ENCODE measurements at regions not wholly inside any gene's neighbourhood (a gene's known extent, or its start where the extent isn't known, plus 50 kb on each side); places are given as distances from the start of the nearest gene placed in this dataset.

DNA sequence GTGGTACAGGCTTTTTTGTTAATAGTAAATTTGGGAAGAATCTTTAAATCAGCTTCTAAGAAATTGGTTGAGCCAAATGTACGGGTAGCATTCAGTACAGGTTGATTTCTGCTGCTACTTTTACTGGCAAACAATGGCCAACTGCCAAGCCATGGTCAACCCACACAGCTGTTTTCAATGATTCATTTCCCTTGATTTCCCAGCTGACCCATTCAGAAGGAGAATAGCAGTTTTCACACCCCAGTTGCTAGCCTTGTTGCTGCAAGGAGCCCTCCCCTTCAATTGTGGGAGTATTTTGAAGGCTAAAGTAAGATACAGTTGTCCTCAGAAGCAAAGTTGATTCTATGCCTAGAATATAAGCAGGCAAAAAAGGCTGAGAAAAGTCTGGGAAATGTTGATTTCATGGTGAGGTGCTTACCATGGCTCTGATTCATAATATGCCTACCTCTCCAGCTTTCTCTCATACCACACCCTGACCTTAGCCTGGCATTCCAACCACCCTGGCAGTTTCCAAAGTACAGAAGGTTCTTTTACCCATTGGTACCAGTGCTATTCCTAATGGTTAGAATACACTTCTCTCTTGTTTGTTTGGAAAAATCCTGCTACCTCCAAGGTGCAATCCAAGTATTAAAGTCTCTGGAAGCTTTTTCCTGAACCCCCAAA, 320.3 kb upstream of the TGFBR2 start:
- ChIA-PET POLR2A (ENCODE audit: partially characterized antibody) (no interaction called here), CTCF (ENCODE audit: partially characterized antibody) (interaction anchor here (0.6 to 1.1 kb wide), 2 partner anchors 87 to 492 kb away, joined by 3 to 5 read pairs; no protein-coding TSS in a partner anchor)
- no peaks in the 10 kb centered on the region for H4K20me1 ChIP-seq (replicated peaks in 1 of 2; ENCODE audit: control insufficient read depth in 1 of 2, insufficient read depth in 2 of 2, low read length in 2 of 2)
- H2BK5ac ChIP-seq (ENCODE audit: low read depth, low read length) = no peak overlapping the region
- 84% methylated on average over 1 of the region's 1 CpG; no CpG with 5 or more reads in 1 of the 2 experiments for WGBS, 2 experiments (ENCODE audit: extremely low coverage in 1 of 2, insufficient coverage in 1 of 2, insufficient read length in 1 of 2, insufficient replicate concordance in 2 of 2, low coverage in 1 of 2, low lambda C conversion rate in 2 of 2, missing lambda C conversion rate in 1 of 2)
- H3K4me2 ChIP-seq (ENCODE audit: insufficient read depth in 1 of 2, low read depth in 2 of 2, low read length in 2 of 2) = no peak overlapping the region
- FAIRE-seq (no peak), DNase-seq (ENCODE audit: low read depth in 1 of 2, low spot score in 2 of 2) (no peak)
- H3K9ac ChIP-seq (replicated peaks in 1 of 4; ENCODE audit: extremely low read depth in 1 of 4, low read depth in 3 of 4, low read length in 3 of 4) = no peak overlapping the region
- H3K36me3 ChIP-seq (ENCODE audit: control insufficient read depth in 2 of 4, insufficient read depth in 4 of 4, low read length in 3 of 4) = no peaks in the 10 kb centered on the region
- H3K79me2 ChIP-seq (ENCODE audit: control insufficient read depth in 1 of 2, insufficient read depth in 2 of 2, low read length in 2 of 2) = no peaks in the 10 kb centered on the region
- H3K79me1 ChIP-seq (ENCODE audit: low read depth, low read length) = no peaks in the 10 kb centered on the region
- TF ChIP-seq KDM4A (IDR thresholded peaks at IDR 0.05; ENCODE audit: low read depth, low read length, severe bottlenecking) (no peak), PHF8 (conservative IDR thresholded peaks at IDR 0.05; ENCODE audit: low read depth, low read length) (no peak), SUZ12 (IDR thresholded peaks at IDR 0.05; ENCODE audit: low read length) (no peak), NANOG (IDR thresholded peaks at IDR 0.05; ENCODE audit: insufficient read depth, low read depth, low read length, poor library complexity, severe bottlenecking) (no peak), HDAC2 (IDR thresholded peaks at IDR 0.05; ENCODE audit: borderline replicate concordance in 1 of 2, low read depth in 2 of 2, low read length in 2 of 2) (no peak), POU5F1 (IDR thresholded peaks at IDR 0.05; ENCODE audit: low read depth, low read length) (no peak), EGR1 (IDR thresholded peaks at IDR 0.05; ENCODE audit: borderline replicate concordance, low read depth, low read length) (no peak)
- no peak overlapping the region for H4K8ac ChIP-seq (ENCODE audit: extremely low read depth, insufficient read depth, low read length)
- no peak overlapping the region for H2BK20ac ChIP-seq (ENCODE audit: low read length)
- peaks cover 0 to 9% (median under 1%) of the 10 kb centered on the region in 4 experiments; a peak in 3 of 7 replicates for H3K4me1 ChIP-seq (replicated peaks in 1 of 4; ENCODE audit: control insufficient read depth in 3 of 4, insufficient read depth in 4 of 4, low read length in 3 of 4)
- no peaks in the 10 kb centered on the region for H3K9me3 ChIP-seq (ENCODE audit: insufficient read depth in 2 of 2, low read depth in 1 of 2, low read length in 1 of 2)
- H2BK12ac ChIP-seq (ENCODE audit: low read depth, low read length) = no peak overlapping the region
- H3K27me3 ChIP-seq (replicated peaks in 1 of 4; ENCODE audit: control insufficient read depth in 3 of 4, extremely low read depth in 1 of 4, insufficient read depth in 3 of 4, low read length in 3 of 4) = no peaks in the 10 kb centered on the region
- no peak overlapping the region for H3K56ac ChIP-seq (replicated peaks; ENCODE audit: insufficient read length, low read depth, low read length)
- no peak overlapping the region for H3K14ac ChIP-seq (ENCODE audit: insufficient read length)
- no peak overlapping the region for H4K91ac ChIP-seq (replicated peaks; ENCODE audit: insufficient read length, low read length)
- H2AK5ac ChIP-seq (ENCODE audit: low read depth, low read length) = no peak overlapping the region
- no peak overlapping the region for H3K23ac ChIP-seq (ENCODE audit: insufficient read length)
- H3K23me2 ChIP-seq (ENCODE audit: low read depth, low read length) = no peaks in the 10 kb centered on the region
- H3K18ac ChIP-seq (ENCODE audit: extremely low read depth, low read length) = no peak overlapping the region
- no peak overlapping the region for H3K4me3 ChIP-seq (ENCODE audit: extremely low read depth in 1 of 4, insufficient read depth in 2 of 4, low read depth in 3 of 4, low read length in 4 of 4)
- no peak overlapping the region for H4K5ac ChIP-seq (ENCODE audit: insufficient read length, low read depth, low read length)
- H2AFZ ChIP-seq (ENCODE audit: low read length) = no peak overlapping the region
- no peak overlapping the region for H3K27ac ChIP-seq (ENCODE audit: low read depth, low read length)
- no peak overlapping the region for H2BK15ac ChIP-seq (ENCODE audit: low read length)
- no peak overlapping the region for H3K4ac ChIP-seq (replicated peaks; ENCODE audit: insufficient read length, low read depth, low read length)
- H2BK120ac ChIP-seq (replicated peaks; ENCODE audit: low read depth, low read length) = no peak overlapping the region
